ENCODE measurements at regions not wholly inside any gene's neighbourhood (a gene's known extent, or its start where the extent isn't known, plus 50 kb on each side); places are given as distances from the start of the nearest gene placed in this dataset.

GRCh38 chr13:84497613-84498012 is 615.3 kb upstream of the SLITRK1 start:
- Histone ChIP-seq H3K4me3 (no peak overlapping the region), H3K27ac (ENCODE audit: low read depth in 1 of 2, low read length in 1 of 2) (no peak overlapping the region), H3K4me1 (ENCODE audit: control insufficient read depth in 5 of 5, insufficient read depth in 5 of 5, low read length in 5 of 5) (no peaks in the 10 kb centered on the region), H3K36me3 (ENCODE audit: control insufficient read depth in 4 of 4, insufficient read depth in 4 of 4, low read length in 4 of 4) (no peaks in the 10 kb centered on the region), H3K9ac (ENCODE audit: insufficient read depth in 1 of 2, low read length in 2 of 2) (no peak overlapping the region), H3K9me3 (ENCODE audit: control insufficient read depth in 4 of 4, insufficient read depth in 3 of 4, low read length in 3 of 4) (no peaks in the 10 kb centered on the region), H3K27me3 (ENCODE audit: control insufficient read depth in 3 of 3, insufficient read depth in 3 of 3, low read length in 2 of 3) (no peaks in the 10 kb centered on the region)
- DNase-seq, result no peak
- 84 to 86% methylated on average over 5 of the region's 5 CpGs for WGBS, 2 donors
- TF ChIP-seq CTCF (IDR thresholded peaks at IDR 0.05; ENCODE audit: control extremely low read depth, extremely low read depth), result no peak
- ATAC-seq (ENCODE audit: insufficient read depth, low FRiP score), result no peak

- Histone ChIP-seq H3K27me3 (ENCODE audit: control insufficient read depth in 3 of 3, insufficient read depth in 3 of 3, low read length in 2 of 3) (no peaks in the 10 kb centered on the region), H3K4me1 (ENCODE audit: control insufficient read depth in 5 of 5, insufficient read depth in 5 of 5, low read length in 5 of 5) (no peaks in the 10 kb centered on the region), H3K36me3 (ENCODE audit: control insufficient read depth in 4 of 4, insufficient read depth in 4 of 4, low read length in 4 of 4) (no peaks in the 10 kb centered on the region), H3K9me3 (ENCODE audit: control insufficient read depth in 4 of 4, insufficient read depth in 3 of 4, low read length in 3 of 4) (no peaks in the 10 kb centered on the region), H3K27ac (ENCODE audit: low read depth in 1 of 2, low read length in 1 of 2) (no peak overlapping the region), H3K4me3 (no peak overlapping the region), H3K9ac (ENCODE audit: insufficient read depth in 1 of 2, low read length in 2 of 2) (no peak overlapping the region)
- WGBS, 2 donors, result 91 to 94% methylated on average over 4 of the region's 4 CpGs
- DNase-seq, result no peak
- no peak for TF ChIP-seq CTCF (IDR thresholded peaks at IDR 0.05; ENCODE audit: control extremely low read depth, extremely low read depth)
- ATAC-seq (ENCODE audit: insufficient read depth, low FRiP score), result no peak
Observed at GRCh38 chr13:84491952-84492351, 609.7 kb upstream of the SLITRK1 start.

GRCh38 chr13:84487752-84488151 is 605.5 kb upstream of the SLITRK1 start:
- no peak for TF ChIP-seq CTCF (IDR thresholded peaks at IDR 0.05; ENCODE audit: control extremely low read depth, extremely low read depth)
- DNase-seq (no peak), ATAC-seq (ENCODE audit: insufficient read depth, low FRiP score) (no peak)
- no peak overlapping the region for H3K4me3 ChIP-seq
- no peaks in the 10 kb centered on the region for H3K4me1 ChIP-seq (ENCODE audit: control insufficient read depth in 5 of 5, insufficient read depth in 5 of 5, low read length in 5 of 5)
- H3K27me3 ChIP-seq (ENCODE audit: control insufficient read depth in 3 of 3, insufficient read depth in 3 of 3, low read length in 2 of 3), result no peaks in the 10 kb centered on the region
- WGBS, 2 donors, result 84 to 92% methylated on average over 1 of the region's 1 CpG
- no peaks in the 10 kb centered on the region for H3K9me3 ChIP-seq (ENCODE audit: control insufficient read depth in 4 of 4, insufficient read depth in 3 of 4, low read length in 3 of 4)
- no peak overlapping the region for H3K9ac ChIP-seq (ENCODE audit: insufficient read depth in 1 of 2, low read length in 2 of 2)
- no peak overlapping the region for H3K27ac ChIP-seq (ENCODE audit: low read depth in 1 of 2, low read length in 1 of 2)
- no peaks in the 10 kb centered on the region for H3K36me3 ChIP-seq (ENCODE audit: control insufficient read depth in 4 of 4, insufficient read depth in 4 of 4, low read length in 4 of 4)

- Histone ChIP-seq H3K4me3 (no peak overlapping the region), H3K27ac (ENCODE audit: low read depth in 1 of 2, low read length in 1 of 2) (no peak overlapping the region), H3K27me3 (ENCODE audit: control insufficient read depth in 3 of 3, insufficient read depth in 3 of 3, low read length in 2 of 3) (no peaks in the 10 kb centered on the region), H3K9ac (ENCODE audit: insufficient read depth in 1 of 2, low read length in 2 of 2) (no peak overlapping the region), H3K36me3 (ENCODE audit: control insufficient read depth in 4 of 4, insufficient read depth in 4 of 4, low read length in 4 of 4) (no peaks in the 10 kb centered on the region), H3K4me1 (ENCODE audit: control insufficient read depth in 5 of 5, insufficient read depth in 5 of 5, low read length in 5 of 5) (no peaks in the 10 kb centered on the region), H3K9me3 (ENCODE audit: control insufficient read depth in 4 of 4, insufficient read depth in 3 of 4, low read length in 3 of 4) (no peaks in the 10 kb centered on the region)
- ATAC-seq (ENCODE audit: insufficient read depth, low FRiP score) (no peak), DNase-seq (no peak)
- WGBS, 2 donors, result 72 to 87% methylated on average over 1 of the region's 1 CpG
- TF ChIP-seq CTCF (IDR thresholded peaks at IDR 0.05; ENCODE audit: control extremely low read depth, extremely low read depth), result no peak
Observed at GRCh38 chr13:84481958-84482357, 599.7 kb upstream of the SLITRK1 start.

Data from lung (tissue), 11 donors.